ENCODE measurements at regions not wholly inside any gene's neighbourhood (a gene's known extent, or its start where the extent isn't known, plus 50 kb on each side); places are given as distances from the start of the nearest gene placed in this dataset.

GRCh38 chr11:71102251-71102995 is 150.0 kb downstream of the SHANK2 start:
- ATAC-seq = no peak

GRCh38 chr11:71101606-71102005 is 150.8 kb downstream of the SHANK2 start:
- H3K27me3 Mint-ChIP-seq (ENCODE audit: low read depth in 2 of 2) = peaks cover 0 to 3% of the 10 kb centered on the region in 2 donors
- H3K4me1 Mint-ChIP-seq = no peaks in the 10 kb centered on the region
- intact Hi-C loops (cut with micrococcal nuclease) = no loop called here
- H3K36me3 ChIP-seq (ENCODE audit: control insufficient read depth, insufficient read depth, low read length) = no peaks in the 10 kb centered on the region
- no peaks in the 10 kb centered on the region for H3K4me1 ChIP-seq (ENCODE audit: control insufficient read depth, insufficient read depth, low read length)
- no peak overlapping the region for H3K27ac Mint-ChIP-seq
- H3K27me3 ChIP-seq (ENCODE audit: control insufficient read depth, insufficient read depth, low read length) = no peaks in the 10 kb centered on the region
- 80% methylated on average over 17 of the region's 17 CpGs for WGBS (ENCODE audit: insufficient coverage)
- H3K4me3 Mint-ChIP-seq = no peak overlapping the region
- no peak for TF ChIP-seq CTCF (IDR thresholded peaks at IDR 0.05)
- DNase-seq (no peak), ATAC-seq (no peak)
- H3K9me3 ChIP-seq (ENCODE audit: control insufficient read depth, insufficient read depth, low read length) = no peaks in the 10 kb centered on the region
- no peaks in the 10 kb centered on the region for H3K9me3 Mint-ChIP-seq
- no peaks in the 10 kb centered on the region for H3K36me3 Mint-ChIP-seq
- H3K27ac ChIP-seq (ENCODE audit: low read length) = no peak overlapping the region
- no peak overlapping the region for H3K4me3 ChIP-seq (ENCODE audit: low read length)

More at GRCh38 chr11:71102251-71102995, 150.0 kb downstream of the SHANK2 start:
- H3K4me1 ChIP-seq (ENCODE audit: control insufficient read depth, insufficient read depth, low read length) = no peaks in the 10 kb centered on the region
- no peaks in the 10 kb centered on the region for H3K9me3 ChIP-seq (ENCODE audit: control insufficient read depth, insufficient read depth, low read length)
- WGBS (ENCODE audit: insufficient coverage) = 85% methylated on average over 14 of the region's 14 CpGs
- H3K27me3 ChIP-seq (ENCODE audit: control insufficient read depth, insufficient read depth, low read length) = no peaks in the 10 kb centered on the region
- Mint-ChIP-seq H3K4me3 (no peak overlapping the region), H3K4me1 (no peaks in the 10 kb centered on the region), H3K27me3 (ENCODE audit: low read depth in 2 of 2) (peaks cover 0 to 3% of the 10 kb centered on the region in 2 donors), H3K9me3 (no peaks in the 10 kb centered on the region), H3K36me3 (no peaks in the 10 kb centered on the region), H3K27ac (no peak overlapping the region)
- intact Hi-C loops (cut with micrococcal nuclease) = no loop called here
- H3K27ac ChIP-seq (ENCODE audit: low read length) = no peak overlapping the region
- H3K4me3 ChIP-seq (ENCODE audit: low read length) = no peak overlapping the region
- H3K36me3 ChIP-seq (ENCODE audit: control insufficient read depth, insufficient read depth, low read length) = no peaks in the 10 kb centered on the region
- TF ChIP-seq CTCF (IDR thresholded peaks at IDR 0.05) = no peak
- no peak for DNase-seq

GRCh38 chr11:71101046-71101445 is 151.3 kb downstream of the SHANK2 start:
- no peak for DNase-seq
- no peaks in the 10 kb centered on the region for H3K4me1 Mint-ChIP-seq

More at GRCh38 chr11:71101046-71101445, 151.3 kb downstream of the SHANK2 start:
- no peak overlapping the region for H3K4me3 ChIP-seq (ENCODE audit: low read length)
- H3K27ac Mint-ChIP-seq = no peak overlapping the region
- intact Hi-C loops (cut with micrococcal nuclease) = no loop called here
- no peak overlapping the region for H3K27ac ChIP-seq (ENCODE audit: low read length)
- H3K4me3 Mint-ChIP-seq = no peak overlapping the region
- H3K36me3 Mint-ChIP-seq = no peaks in the 10 kb centered on the region
- peaks cover 0 to 3% of the 10 kb centered on the region in 2 donors for H3K27me3 Mint-ChIP-seq (ENCODE audit: low read depth in 2 of 2)
- H3K27me3 ChIP-seq (ENCODE audit: control insufficient read depth, insufficient read depth, low read length) = no peaks in the 10 kb centered on the region
- WGBS (ENCODE audit: insufficient coverage) = 80% methylated on average over 7 of the region's 7 CpGs
- H3K9me3 ChIP-seq (ENCODE audit: control insufficient read depth, insufficient read depth, low read length) = no peaks in the 10 kb centered on the region
- H3K36me3 ChIP-seq (ENCODE audit: control insufficient read depth, insufficient read depth, low read length) = no peaks in the 10 kb centered on the region
- H3K4me1 ChIP-seq (ENCODE audit: control insufficient read depth, insufficient read depth, low read length) = no peaks in the 10 kb centered on the region
- ATAC-seq = no peak
- H3K9me3 Mint-ChIP-seq = no peaks in the 10 kb centered on the region
- TF ChIP-seq CTCF (IDR thresholded peaks at IDR 0.05) = no peak

All from natural killer cell (primary cell).